GM13977 (cell line): ENCODE measurements at regions not wholly inside any gene's neighbourhood (a gene's known extent, or its start where the extent isn't known, plus 50 kb on each side); places are given as distances from the start of the nearest gene placed in this dataset.

Source experiments
- DNase-seq: peaks from one replicate; pipeline ENCODE4 v3.0.0; 2012; ENCODE audit warnings: low spot score
- in situ Hi-C: fragments of 300-500 bp; cut with MboI; formaldehyde crosslinking; loops from one replicate; pipeline ENCODE4 v1.12.0; 2022; ENCODE audit warnings: low sequenced_read_pairs, low pct_unique_long_range_greater_than_20kb, mixed read lengths, inconsistent platforms; ENCODE audit not compliant: unreplicated experiment
- TF ChIP-seq, protein P1 (sequence below): IDR thresholded peaks from 2 replicates; pipeline ENCODE4 v1.5.1; 2012; ENCODE audit warnings: mild to moderate bottlenecking, control low read depth; ENCODE audit not compliant: insufficient read depth; ENCODE audit errors: extremely low read depth, missing control alignments

DNA sequence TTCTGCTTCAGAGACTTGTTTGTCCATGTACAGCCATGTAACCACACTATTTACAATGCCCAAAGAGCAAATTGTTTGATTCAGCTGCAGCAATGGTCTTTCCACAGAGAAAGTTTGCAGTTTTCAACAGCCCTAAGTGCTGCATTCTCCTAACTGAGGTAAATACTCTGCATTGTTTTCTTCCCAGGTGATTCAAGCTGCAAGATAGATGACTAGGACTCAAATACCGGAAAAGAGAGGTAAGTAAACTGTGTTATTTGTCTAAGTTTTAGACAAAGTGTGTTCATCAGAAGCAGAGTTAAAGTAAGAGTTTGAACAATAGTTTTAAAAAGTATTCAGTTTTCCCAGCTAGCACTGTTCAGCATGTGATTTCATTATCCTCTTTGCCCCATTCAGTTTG is 1046.7 kb upstream of the C9orf72 start:
- no peak for DNase-seq
- TF ChIP-seq, protein P1, sequence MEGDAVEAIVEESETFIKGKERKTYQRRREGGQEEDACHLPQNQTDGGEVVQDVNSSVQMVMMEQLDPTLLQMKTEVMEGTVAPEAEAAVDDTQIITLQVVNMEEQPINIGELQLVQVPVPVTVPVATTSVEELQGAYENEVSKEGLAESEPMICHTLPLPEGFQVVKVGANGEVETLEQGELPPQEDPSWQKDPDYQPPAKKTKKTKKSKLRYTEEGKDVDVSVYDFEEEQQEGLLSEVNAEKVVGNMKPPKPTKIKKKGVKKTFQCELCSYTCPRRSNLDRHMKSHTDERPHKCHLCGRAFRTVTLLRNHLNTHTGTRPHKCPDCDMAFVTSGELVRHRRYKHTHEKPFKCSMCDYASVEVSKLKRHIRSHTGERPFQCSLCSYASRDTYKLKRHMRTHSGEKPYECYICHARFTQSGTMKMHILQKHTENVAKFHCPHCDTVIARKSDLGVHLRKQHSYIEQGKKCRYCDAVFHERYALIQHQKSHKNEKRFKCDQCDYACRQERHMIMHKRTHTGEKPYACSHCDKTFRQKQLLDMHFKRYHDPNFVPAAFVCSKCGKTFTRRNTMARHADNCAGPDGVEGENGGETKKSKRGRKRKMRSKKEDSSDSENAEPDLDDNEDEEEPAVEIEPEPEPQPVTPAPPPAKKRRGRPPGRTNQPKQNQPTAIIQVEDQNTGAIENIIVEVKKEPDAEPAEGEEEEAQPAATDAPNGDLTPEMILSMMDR: no peak
- in situ Hi-C loops: no loop called here

DNA sequence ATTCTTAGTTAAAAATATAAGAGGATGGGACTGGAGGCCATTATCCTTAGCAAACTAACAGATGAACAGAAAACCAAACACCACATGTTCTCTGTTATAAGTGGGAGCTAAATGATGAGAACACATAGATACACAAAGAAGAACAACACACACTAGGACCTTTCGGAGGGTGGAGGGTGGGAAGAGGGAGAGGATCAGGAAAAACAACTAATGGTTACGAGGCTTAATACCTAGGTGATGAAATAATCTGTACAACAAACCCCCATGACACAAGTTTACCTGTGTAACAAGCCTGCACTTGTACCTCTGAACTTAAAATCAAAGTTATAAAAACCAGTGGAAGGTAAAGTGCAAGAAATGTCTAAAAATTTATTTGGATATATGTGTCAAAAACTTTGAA is 1047.4 kb upstream of the C9orf72 start:
- no peak for DNase-seq
- TF ChIP-seq, protein P1: no peak
- in situ Hi-C loops: no loop called here

DNA sequence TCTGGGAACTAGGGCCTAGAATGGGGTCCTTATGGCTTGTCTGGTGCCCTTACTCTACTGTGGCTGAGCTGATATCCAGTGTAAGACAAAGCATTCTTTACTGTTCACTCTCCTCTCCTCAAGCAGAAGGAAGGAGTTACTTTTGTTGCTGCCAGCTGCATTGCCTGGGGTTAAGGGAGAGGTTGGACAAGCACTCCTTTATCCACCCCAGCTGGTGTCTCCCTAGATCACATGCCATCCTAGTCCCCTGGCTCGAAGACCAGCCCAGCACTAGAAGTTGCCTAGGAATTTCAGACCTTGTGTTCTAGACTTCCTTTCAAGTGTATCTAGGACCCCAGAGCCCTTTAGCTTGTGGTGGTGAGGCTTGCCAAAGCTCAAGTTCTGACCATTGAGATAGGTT is 1051.5 kb upstream of the C9orf72 start:
- TF ChIP-seq, protein P1: no peak
- no peak for DNase-seq
- in situ Hi-C loops: no loop called here

DNA sequence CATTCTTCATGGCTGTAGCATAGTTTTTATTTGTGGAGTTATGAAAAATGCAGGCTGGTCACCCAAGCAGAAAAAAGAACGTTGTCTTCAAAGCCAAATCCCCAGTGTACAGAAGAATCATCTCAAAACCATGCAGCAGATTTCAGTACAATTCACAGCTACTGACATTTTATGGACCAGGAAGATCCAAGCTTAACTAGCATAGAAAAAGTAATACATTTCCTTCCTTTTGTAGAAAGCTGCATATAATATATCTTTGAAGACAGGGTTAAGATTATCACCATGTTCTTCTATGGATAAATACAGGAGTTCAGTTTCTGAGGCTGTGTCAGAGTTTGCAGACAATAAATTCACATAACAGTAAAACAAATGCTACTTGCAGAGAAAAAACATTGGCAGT is 1054.8 kb upstream of the C9orf72 start:
- no peak for DNase-seq
- TF ChIP-seq, protein P1: no peak
- in situ Hi-C loops: no loop called here

DNA sequence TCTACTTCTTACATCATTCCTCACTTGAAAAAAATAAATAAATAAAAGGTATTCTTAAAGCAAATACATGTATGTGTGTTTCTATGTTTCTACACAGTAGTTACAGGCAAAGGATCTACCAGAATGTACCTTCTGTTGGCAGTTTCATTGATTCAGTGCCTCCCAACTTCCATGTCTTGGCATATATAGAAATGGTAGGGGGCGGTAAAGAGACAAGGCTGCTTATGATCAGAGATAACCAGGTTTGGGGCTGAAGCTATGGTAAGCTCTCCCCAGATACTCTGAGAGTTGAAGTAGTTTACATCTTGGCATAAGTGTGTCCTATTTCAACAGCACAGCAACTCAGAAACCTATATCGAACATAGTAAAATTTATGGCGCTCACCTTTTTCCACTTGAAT is 1075.4 kb upstream of the C9orf72 start:
- TF ChIP-seq, protein P1: no peak
- DNase-seq: no peak
- in situ Hi-C loops: no loop called here

DNA sequence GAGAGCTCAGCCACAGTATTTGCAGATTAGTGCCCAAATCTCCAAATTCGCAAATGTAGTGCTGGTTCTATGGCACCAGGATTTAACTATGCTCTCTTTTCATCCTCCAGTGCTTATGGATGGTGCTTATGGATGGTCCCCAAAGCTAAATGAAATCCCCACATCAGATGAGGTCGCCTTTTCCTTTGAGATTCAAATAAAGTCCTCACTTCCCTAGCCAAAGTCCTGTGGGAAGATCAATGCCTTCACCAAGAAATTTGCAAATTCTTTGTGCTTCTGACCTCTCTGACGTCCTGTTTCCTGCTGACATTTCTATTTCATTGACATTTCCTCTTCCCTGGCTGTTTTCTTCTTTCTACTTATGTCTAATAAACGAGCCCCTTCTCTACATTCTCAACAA is 1077.0 kb upstream of the C9orf72 start:
- in situ Hi-C loops: no loop called here
- no peak for DNase-seq
- TF ChIP-seq, protein P1: no peak
